ENCODE measurements at regions not wholly inside any gene's neighbourhood (a gene's known extent, or its start where the extent isn't known, plus 50 kb on each side); places are given as distances from the start of the nearest gene placed in this dataset.

GRCh38 chr4:115374621-115375020, 261.2 kb upstream of the NDST4 start (continued):
- TF ChIP-seq BATF2 (CRISPR knock-in tag; IDR thresholded peaks at IDR 0.05), result no peak

GRCh38 chr4:115370490-115370889, 257.1 kb upstream of the NDST4 start:
- BruUV-seq (replicated peaks), result no TSS peak

GRCh38 chr4:115370012-115370411, 256.6 kb upstream of the NDST4 start:
- no peak overlapping the region for H3K4me3 ChIP-seq (replicated peaks in 1 of 3; ENCODE audit: insufficient read depth in 1 of 3, low read depth in 2 of 3, low read length in 3 of 3)
- no peak overlapping the region for H2AFZ ChIP-seq (ENCODE audit: low read length)
- no peaks in the 10 kb centered on the region for H3K36me3 ChIP-seq (replicated peaks in 1 of 2; ENCODE audit: control insufficient read depth in 1 of 2, insufficient read depth in 2 of 2, low read length in 2 of 2)
- no TSS peak for BruUV-seq (replicated peaks)
- FAIRE-seq (no peak), DNase-seq (ENCODE audit: low spot score) (no peak), ATAC-seq (no peak)
- H3K4me2 ChIP-seq (ENCODE audit: low read depth, low read length), result no peak overlapping the region
- TF ChIP-seq FOXA3 (CRISPR knock-in tag; IDR thresholded peaks at IDR 0.05), result no peak
- TF ChIP-seq RFX1 (IDR thresholded peaks at IDR 0.05), result no peak
- TF ChIP-seq SOX6 (IDR thresholded peaks at IDR 0.05), result no peak
- TF ChIP-seq SOX6 (CRISPR knock-in tag; IDR thresholded peaks at IDR 0.05), result no peak
- no peak for TF ChIP-seq ZNF350 (CRISPR knock-in tag; IDR thresholded peaks at IDR 0.05; ENCODE audit: borderline replicate concordance, low read depth)
- H3K79me2 ChIP-seq (ENCODE audit: insufficient read depth, low read length), result no peaks in the 10 kb centered on the region
- no peaks in the 10 kb centered on the region for H3K27me3 ChIP-seq (ENCODE audit: control insufficient read depth in 1 of 2, insufficient read depth in 2 of 2, low read length in 2 of 2)
- H3K9ac ChIP-seq (ENCODE audit: insufficient read depth, low read depth, low read length), result no peak overlapping the region
- in situ Hi-C loops (cut with HindIII; ENCODE audit: extremely low pct_ligation_motif_present, low pct_unique_long_range_greater_than_20kb) (no loop called here), intact Hi-C loops (cut with micrococcal nuclease; ENCODE audit: unreplicated experiment) (no loop called here)
- H3K9me3 ChIP-seq (ENCODE audit: low read length), result no peaks in the 10 kb centered on the region
- H3K27ac ChIP-seq (ENCODE audit: extremely low read length, insufficient read depth, low read length), result no peak overlapping the region
- 2% methylated on average over 3 of the region's 3 CpGs for WGBS (ENCODE audit: low lambda C conversion rate)
- POLR2A ChIA-PET, result no interaction called here
- CTCF ChIA-PET (ENCODE audit: low intra/inter-chr PET ratio, low total read pairs), result no interaction called here
- H4K20me1 ChIP-seq (ENCODE audit: insufficient read depth, low read length), result no peaks in the 10 kb centered on the region
- no peaks in the 10 kb centered on the region for H3K4me1 ChIP-seq (ENCODE audit: insufficient read depth, low read length)

More at GRCh38 chr4:115370490-115370889, 257.1 kb upstream of the NDST4 start:
- in situ Hi-C loops (cut with HindIII; ENCODE audit: extremely low pct_ligation_motif_present, low pct_unique_long_range_greater_than_20kb) (no loop called here), intact Hi-C loops (cut with micrococcal nuclease; ENCODE audit: unreplicated experiment) (no loop called here)
- H3K9ac ChIP-seq (ENCODE audit: insufficient read depth, low read depth, low read length), result no peak overlapping the region
- no peaks in the 10 kb centered on the region for H3K9me3 ChIP-seq (ENCODE audit: low read length)
- CTCF ChIA-PET (ENCODE audit: low intra/inter-chr PET ratio, low total read pairs), result no interaction called here
- H3K4me3 ChIP-seq (replicated peaks in 1 of 3; ENCODE audit: insufficient read depth in 1 of 3, low read depth in 2 of 3, low read length in 3 of 3), result no peak overlapping the region
- no peaks in the 10 kb centered on the region for H3K36me3 ChIP-seq (replicated peaks in 1 of 2; ENCODE audit: control insufficient read depth in 1 of 2, insufficient read depth in 2 of 2, low read length in 2 of 2)
- TF ChIP-seq ZNF792 (CRISPR knock-in tag; IDR thresholded peaks at IDR 0.05), result no peak
- FAIRE-seq (no peak), ATAC-seq (no peak), DNase-seq (ENCODE audit: low spot score) (no peak)
- H3K79me2 ChIP-seq (ENCODE audit: insufficient read depth, low read length), result no peaks in the 10 kb centered on the region
- no peak overlapping the region for H2AFZ ChIP-seq (ENCODE audit: low read length)
- POLR2A ChIA-PET, result no interaction called here
- H3K4me2 ChIP-seq (ENCODE audit: low read depth, low read length), result no peak overlapping the region
- H4K20me1 ChIP-seq (ENCODE audit: insufficient read depth, low read length), result no peaks in the 10 kb centered on the region
- no peaks in the 10 kb centered on the region for H3K27me3 ChIP-seq (ENCODE audit: control insufficient read depth in 1 of 2, insufficient read depth in 2 of 2, low read length in 2 of 2)
- 8% methylated on average over 3 of the region's 3 CpGs for WGBS (ENCODE audit: low lambda C conversion rate)
- no peak overlapping the region for H3K27ac ChIP-seq (ENCODE audit: extremely low read length, insufficient read depth, low read length)
- H3K4me1 ChIP-seq (ENCODE audit: insufficient read depth, low read length), result no peaks in the 10 kb centered on the region

All from HepG2 (cell line).